Stimulated activated CD4-positive, alpha-beta T cell treated with anti-CD3 and anti-CD28 coated beads, Interleukin-15, amount 100 ng/mL, for 1 hour (primary cell): ENCODE measurements at regions not wholly inside any gene's neighbourhood (a gene's known extent, or its start where the extent isn't known, plus 50 kb on each side); places are given as distances from the start of the nearest gene placed in this dataset.
"Not testable (repeated sequence)": the region's sequence is repeated elsewhere in the genome, so short reads cannot be mapped to it uniquely, and the experiment has no call there.

Source experiments
- DNase-seq, 2 donors: peaks; one replicate each; pipeline ENCODE4 v3.0.0-alpha.2; 2020; ENCODE audit warnings: low read depth in 1 of 2, low spot score in 1 of 2

GRCh38 chr13:58978331-58978730, 1185.4 kb downstream of the DIAPH3 start:
- DNase-seq, result no peak

DNA sequence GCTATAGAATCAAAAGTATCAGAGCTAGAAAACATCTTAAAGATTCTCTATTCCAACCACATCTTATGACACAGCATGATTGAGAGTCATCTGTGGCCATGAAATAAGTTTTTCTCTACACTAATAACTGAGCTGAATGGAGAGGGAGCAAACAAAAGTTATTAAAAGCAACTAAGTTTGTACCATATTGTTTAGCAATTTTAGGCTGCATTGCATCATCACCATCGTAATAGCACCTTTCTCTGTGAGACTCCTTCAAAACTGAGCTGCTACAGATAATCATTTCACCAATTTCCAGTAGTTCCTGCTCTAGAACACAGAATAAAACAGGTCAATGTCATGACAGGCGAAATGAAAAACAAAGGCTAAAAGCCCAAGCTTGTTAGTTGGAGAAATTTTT, 1183.9 kb downstream of the DIAPH3 start:
- DNase-seq, result no peak

DNA sequence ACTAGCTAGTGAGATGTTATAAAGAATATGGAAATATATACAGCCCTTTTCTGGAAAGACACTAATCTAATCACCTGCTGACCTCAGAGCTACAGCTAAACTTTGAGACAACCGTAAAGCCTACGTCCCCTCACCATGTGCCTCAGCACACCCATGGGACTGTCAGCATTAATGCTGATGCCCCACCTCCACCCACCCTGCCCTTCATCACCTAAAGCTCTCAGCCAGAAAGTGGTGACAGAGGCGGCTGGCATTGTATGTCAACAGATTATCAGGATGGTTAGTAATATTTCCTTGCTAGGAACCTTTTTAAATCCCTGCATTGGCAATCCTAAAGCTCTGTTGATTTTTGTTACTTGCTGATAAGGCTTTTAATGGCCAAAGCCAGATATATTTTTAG, 1177.9 kb downstream of the DIAPH3 start:
- no peak for DNase-seq

GRCh38 chr13:58989556-58989955, 1174.2 kb downstream of the DIAPH3 start:
- DNase-seq, result no peak

- no peak for DNase-seq
These were observed 1171.8 kb downstream of the DIAPH3 start for GRCh38 chr13:58991826-58992477.

DNA sequence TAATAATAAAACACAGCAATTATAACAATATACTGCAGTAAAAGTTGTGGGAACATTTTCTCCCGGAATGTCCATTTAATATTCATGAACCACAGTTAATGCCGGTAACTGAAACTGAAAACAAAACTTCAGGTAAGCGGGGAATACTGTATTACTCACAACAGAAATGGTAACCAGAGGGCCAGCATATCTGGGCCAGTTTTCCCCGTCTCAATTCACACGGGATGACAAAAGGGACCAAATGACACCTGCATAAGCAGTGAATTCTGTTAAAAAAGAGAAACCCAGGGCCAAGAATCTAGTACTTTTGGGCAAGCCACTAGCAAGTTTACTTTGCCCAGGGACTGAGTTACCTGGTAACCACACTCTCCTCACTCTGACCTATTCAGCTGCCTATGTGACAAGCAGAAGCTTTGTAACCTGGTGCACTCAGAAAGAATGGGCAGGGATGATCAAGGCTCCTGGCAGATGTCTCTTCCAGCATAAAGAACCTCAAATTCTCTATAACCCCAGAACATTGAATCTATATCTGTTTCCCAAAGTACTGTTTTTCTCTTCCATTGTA, 1171.2 kb downstream of the DIAPH3 start:
- no peak for DNase-seq

DNA sequence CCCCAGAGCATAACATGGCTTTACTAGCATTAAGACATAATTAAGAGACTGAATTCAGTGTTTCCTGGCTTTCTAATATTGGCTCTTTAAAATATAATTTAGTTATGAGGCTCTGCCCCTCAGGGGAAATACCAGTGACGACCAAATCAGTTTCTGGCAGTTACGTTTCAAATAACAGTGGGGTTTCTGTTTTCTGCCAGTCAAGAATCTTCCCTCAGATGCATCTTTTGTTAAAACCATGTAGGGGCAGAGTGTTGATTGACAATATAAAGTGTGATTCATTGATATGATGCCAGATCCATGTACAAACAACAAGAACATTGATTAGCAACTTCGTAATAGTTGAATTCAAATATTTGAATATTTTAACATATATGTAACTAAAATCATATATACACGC, 1169.7 kb downstream of the DIAPH3 start:
- no peak for DNase-seq

- DNase-seq, result no peak
These were observed 1169.0 kb downstream of the DIAPH3 start for GRCh38 chr13:58994777-58995176.

DNA sequence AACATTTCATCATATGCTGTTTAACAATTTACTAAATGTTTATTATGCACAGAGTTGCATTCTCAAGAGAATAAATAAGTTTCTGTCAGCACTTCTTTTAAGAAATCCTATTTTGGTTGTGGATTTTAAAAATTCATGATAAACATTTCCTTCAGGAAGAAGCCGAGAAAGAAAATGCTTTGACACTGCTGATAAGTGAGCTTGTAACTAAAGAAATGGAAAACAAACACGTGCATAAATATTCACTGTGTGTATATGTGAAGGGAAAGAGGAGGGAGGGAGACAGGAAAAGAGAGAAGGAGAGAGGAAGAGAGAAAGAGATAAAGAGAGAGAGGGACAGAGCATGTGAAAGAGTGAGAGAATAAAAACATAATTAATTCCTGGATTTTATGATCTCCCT, 1165.0 kb downstream of the DIAPH3 start:
- DNase-seq, result no peak

DNA sequence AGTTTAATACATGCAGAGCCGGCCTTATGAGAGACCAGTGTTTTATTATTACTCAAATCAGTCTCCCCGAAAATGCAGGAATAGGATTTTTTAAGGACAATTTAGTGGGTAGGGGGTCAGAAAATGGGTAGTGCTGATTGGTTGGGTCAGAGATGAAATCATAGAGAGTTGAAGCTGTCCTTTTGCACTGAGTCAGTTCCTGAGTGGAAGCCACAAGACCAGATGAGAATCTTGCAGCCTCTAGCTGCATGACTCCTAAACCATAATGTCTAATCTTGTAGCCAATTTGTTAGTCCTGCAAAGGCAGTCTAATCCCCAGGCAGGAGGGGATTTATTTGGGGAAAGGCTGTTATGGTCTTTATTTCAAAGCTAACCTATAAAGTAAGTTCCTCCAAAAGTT, 1163.9 kb downstream of the DIAPH3 start:
- no peak for DNase-seq

DNA sequence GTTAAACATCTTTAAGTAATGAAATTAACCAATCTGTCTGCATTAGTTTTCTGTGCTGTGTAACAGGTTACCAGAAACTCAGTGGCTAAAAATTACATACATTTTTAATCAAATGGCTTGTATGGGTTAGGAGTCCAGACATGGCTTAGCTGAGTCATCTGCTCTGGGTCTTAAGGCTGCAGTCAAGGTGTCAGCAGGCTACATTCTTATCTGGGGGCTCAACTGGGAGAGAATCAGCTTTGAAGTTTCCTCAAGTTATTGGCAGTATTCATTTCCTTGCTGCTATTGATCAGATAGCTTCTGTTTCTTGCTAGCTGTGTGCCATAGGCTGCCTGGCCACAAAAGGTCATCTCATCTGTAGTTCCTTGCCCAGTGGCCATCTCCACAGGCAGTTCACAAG, 1163.0 kb downstream of the DIAPH3 start:
- no peak for DNase-seq

DNA sequence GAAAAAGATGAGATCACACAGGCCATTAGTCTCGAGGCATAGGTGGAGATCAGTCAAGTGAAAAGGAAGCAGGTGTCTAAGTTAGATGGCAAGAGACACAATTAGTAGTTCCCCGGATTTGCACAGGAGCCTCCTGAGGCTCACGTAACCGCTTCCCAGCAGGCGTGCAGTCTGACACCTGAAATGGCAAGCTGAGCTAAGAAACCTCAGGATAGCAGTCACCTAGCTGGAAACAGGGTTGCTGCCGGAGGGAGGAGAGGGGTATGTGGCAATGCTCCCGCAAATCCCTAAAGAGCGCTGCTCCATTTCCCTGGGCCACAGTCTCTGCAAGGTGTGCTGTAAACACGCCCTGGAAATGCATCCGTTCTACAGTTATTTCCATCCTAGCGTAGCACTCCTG, 1151.0 kb downstream of the DIAPH3 start:
- DNase-seq, result no peak

DNA sequence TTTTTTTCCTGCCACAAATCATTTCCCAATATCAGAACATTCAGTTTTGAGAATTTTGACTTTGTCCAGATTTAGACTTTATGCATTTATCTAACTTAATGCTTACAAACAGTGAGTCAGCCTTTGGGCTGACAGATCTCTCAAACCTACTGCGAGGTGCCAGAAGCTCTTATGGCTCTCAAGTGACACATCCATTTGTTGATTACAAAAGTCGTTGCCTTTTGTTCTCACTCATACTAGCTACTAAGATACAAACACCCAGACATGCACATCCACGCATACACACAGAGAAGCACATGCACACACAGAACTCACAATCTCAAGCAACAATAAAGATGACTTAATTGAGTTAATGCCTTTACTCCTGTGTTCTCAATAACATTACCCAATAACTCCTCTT, 1147.5 kb downstream of the DIAPH3 start:
- no peak for DNase-seq

DNA sequence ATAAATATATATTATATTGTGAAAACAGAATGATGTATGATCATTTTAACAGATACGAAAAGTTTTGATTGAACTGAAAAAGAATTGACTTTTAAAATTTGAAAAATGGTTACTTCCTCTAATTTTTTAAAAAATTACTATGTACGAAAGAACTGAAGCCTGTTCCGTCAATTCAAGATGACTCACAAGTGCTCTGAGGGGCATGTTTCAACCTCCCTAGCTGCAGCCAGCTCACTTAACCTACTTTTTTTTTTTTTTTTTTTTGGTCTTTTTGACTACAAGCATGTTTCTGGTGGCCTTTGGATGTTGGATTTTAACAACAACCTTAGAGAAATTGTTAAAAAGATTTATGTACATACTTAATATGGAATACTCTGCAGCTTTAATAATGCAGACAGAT, 1139.3 kb downstream of the DIAPH3 start:
- DNase-seq, result no peak

DNA sequence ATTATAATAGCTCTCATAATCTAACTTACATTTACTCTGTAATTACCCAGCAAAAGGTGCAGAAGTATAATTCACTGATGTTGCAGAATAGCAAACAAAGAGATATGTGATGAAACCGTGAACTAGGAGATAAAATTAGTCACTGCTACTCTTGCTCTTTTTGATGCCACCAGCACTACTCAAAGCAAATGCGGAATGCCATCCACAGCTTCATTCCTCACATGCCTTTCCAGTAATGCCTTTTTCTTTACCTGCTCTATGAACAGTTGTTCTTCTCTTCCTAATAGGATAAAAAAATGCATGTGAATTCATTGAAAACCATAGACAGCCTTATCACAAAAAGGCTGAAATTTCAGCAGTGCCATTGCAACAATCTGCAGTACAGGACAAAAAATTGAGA, 1129.5 kb downstream of the DIAPH3 start:
- DNase-seq, result no peak

- DNase-seq, result no peak
These were observed 1124.9 kb downstream of the DIAPH3 start for GRCh38 chr13:59038824-59039223.

- no peak for DNase-seq
These were observed 1120.7 kb downstream of the DIAPH3 start for GRCh38 chr13:59043016-59043415.

- no peak for DNase-seq
These were observed 1116.2 kb downstream of the DIAPH3 start for GRCh38 chr13:59047546-59047945.

DNA sequence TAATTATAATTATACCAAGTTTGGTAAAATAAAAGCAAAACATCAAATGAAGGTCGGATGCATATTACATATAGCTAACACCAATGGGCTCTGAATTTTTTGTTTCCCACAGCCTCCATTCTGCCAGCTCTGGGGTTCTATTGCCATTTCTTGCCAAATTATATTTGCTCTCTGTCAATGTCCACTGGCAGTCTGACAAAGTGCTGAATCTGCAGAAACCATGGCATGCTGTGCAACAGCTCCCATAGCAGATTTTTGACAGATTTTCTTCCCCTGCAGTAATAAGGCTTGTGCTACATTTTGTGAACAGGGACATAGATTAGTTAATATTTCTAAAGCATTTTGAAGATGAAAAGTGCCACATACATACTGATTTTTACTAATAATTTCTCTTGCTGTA, 1102.1 kb downstream of the DIAPH3 start:
- DNase-seq, result no peak

- DNase-seq, result no peak
These were observed 1099.7 kb downstream of the DIAPH3 start for GRCh38 chr13:59064042-59064441.

- DNase-seq, result not testable (repeated sequence)
These were observed 1087.3 kb downstream of the DIAPH3 start for GRCh38 chr13:59076386-59076785.

DNA sequence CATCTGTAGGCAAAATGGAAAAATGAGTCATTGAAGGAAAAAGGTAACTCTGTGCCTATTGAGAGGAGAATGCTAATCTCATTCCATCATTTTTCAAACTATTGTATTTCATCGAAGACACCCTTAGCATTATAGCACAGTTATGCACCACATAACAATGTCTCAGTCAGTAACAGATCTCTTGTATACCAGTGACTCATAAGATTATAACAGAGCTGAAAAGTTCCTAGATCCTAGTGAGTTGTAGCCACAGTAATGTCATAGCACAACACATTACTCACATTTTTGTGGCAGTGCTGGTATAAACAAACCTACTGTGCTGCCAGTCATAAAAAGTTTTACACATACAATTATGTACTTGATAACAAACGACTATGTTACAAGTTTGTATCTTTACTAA, 1077.6 kb downstream of the DIAPH3 start:
- DNase-seq, result no peak

- no peak for DNase-seq
These were observed 1075.0 kb downstream of the DIAPH3 start for GRCh38 chr13:59088716-59089115.
